Osteoblast (primary cell): ENCODE measurements at regions not wholly inside any gene's neighbourhood (a gene's known extent, or its start where the extent isn't known, plus 50 kb on each side); places are given as distances from the start of the nearest gene placed in this dataset.
A peak's percentile ranks its signal among the peaks of the same experiment; 100 is the strongest.

Experiments
- DNase-seq: peaks from one replicate; pipeline ENCODE4 v3.0.0; 2011; ENCODE audit warnings: low spot score, mixed read lengths; ENCODE audit not compliant: insufficient read length; ENCODE audit errors: missing footprints
- H2AFZ ChIP-seq: 2 replicates; pipeline ENCODE4 v1.6.0; 2011; ENCODE audit warnings: mild to moderate bottlenecking, low read length
- H3K27ac ChIP-seq: 2 replicates; pipeline ENCODE4 v1.5.1; 2011; ENCODE audit warnings: mild to moderate bottlenecking, low read depth, low read length, moderate library complexity
- H3K27me3 ChIP-seq: 2 replicates; pipeline ENCODE4 v1.6.0; 2012; ENCODE audit warnings: mild to moderate bottlenecking, control low read depth, inconsistent platforms, low read length, moderate library complexity; ENCODE audit not compliant: insufficient read depth
- H3K36me3 ChIP-seq: 2 replicates; pipeline ENCODE4 v1.5.1; 2011; ENCODE audit warnings: mild to moderate bottlenecking, low read length, control low read depth, moderate library complexity; ENCODE audit not compliant: insufficient read depth
- H3K4me1 ChIP-seq: 2 replicates; pipeline ENCODE4 v1.5.1; 2011; ENCODE audit warnings: mild to moderate bottlenecking, low read length, control low read depth, moderate library complexity; ENCODE audit not compliant: insufficient read depth
- H3K4me2 ChIP-seq: 2 replicates; pipeline ENCODE4 v1.6.0; 2011; ENCODE audit warnings: mild to moderate bottlenecking, low read length; ENCODE audit not compliant: insufficient read depth
- H3K4me3 ChIP-seq: fragments of 200-600 bp; sonication (generic); 3 replicates; pipeline ENCODE4 v1.5.1; 2012; ENCODE audit warnings: mild to moderate bottlenecking, low read length, inconsistent platforms; ENCODE audit not compliant: insufficient read depth
- H3K79me2 ChIP-seq: 2 replicates; pipeline ENCODE4 v1.6.0; 2012; ENCODE audit warnings: mild to moderate bottlenecking, low read length, control low read depth, inconsistent platforms; ENCODE audit not compliant: insufficient read depth
- H3K9me3 ChIP-seq: 2 replicates; pipeline ENCODE4 v1.5.1; 2011; ENCODE audit warnings: low read depth, low read length, control low read depth
- H4K20me1 ChIP-seq: 2 replicates; pipeline ENCODE4 v1.6.0; 2012; ENCODE audit warnings: mild to moderate bottlenecking, low read length, control low read depth; ENCODE audit not compliant: insufficient read depth
- TF ChIP-seq, protein P1 (sequence below): IDR thresholded peaks from 2 replicates; pipeline ENCODE4 v1.5.1; 2011; ENCODE audit warnings: mild to moderate bottlenecking, low read depth, low read length, moderate library complexity; ENCODE audit errors: extremely low read depth

DNA sequence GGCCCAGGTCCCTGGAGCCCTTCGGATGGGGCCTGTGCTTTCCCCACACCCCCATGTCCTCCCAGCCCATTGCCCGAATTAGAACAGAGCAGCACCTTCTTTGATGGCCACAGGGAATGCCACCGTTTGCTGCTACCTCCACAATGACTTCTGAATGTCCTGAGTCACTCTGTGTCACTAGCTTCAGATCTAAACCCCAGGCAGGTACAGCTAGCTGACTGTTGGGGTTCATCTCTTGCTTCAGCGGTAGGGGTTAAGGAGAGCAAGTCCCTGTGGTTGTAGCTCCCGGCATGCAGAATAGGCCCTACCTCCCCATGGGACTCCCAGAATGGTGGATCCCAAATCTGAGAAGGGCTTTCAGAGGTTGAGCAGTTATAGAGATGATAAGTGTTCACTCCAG lies 291.1 kb upstream of the POU3F1 start:
- H4K20me1 ChIP-seq = no peaks in the 10 kb centered on the region

GRCh38 chr1:38336961-38337360 lies 290.4 kb upstream of the POU3F1 start:
- Histone ChIP-seq H4K20me1 (no peaks in the 10 kb centered on the region), H3K36me3 (no peaks in the 10 kb centered on the region), H3K4me3 (no peak overlapping the region), H3K4me1 (no peaks in the 10 kb centered on the region), H3K79me2 (no peaks in the 10 kb centered on the region), H3K27me3 (no peaks in the 10 kb centered on the region), H3K9me3 (no peaks in the 10 kb centered on the region), H2AFZ (no peak overlapping the region), H3K4me2 (no peak overlapping the region), H3K27ac (no peak overlapping the region)
- no peak for DNase-seq
- TF ChIP-seq, protein P1, sequence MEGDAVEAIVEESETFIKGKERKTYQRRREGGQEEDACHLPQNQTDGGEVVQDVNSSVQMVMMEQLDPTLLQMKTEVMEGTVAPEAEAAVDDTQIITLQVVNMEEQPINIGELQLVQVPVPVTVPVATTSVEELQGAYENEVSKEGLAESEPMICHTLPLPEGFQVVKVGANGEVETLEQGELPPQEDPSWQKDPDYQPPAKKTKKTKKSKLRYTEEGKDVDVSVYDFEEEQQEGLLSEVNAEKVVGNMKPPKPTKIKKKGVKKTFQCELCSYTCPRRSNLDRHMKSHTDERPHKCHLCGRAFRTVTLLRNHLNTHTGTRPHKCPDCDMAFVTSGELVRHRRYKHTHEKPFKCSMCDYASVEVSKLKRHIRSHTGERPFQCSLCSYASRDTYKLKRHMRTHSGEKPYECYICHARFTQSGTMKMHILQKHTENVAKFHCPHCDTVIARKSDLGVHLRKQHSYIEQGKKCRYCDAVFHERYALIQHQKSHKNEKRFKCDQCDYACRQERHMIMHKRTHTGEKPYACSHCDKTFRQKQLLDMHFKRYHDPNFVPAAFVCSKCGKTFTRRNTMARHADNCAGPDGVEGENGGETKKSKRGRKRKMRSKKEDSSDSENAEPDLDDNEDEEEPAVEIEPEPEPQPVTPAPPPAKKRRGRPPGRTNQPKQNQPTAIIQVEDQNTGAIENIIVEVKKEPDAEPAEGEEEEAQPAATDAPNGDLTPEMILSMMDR = no peak

More for the DNA sequence above, 291.1 kb upstream of the POU3F1 start:
- Histone ChIP-seq H3K9me3 (no peaks in the 10 kb centered on the region), H3K79me2 (no peaks in the 10 kb centered on the region), H3K27ac (no peak overlapping the region), H3K4me2 (no peak overlapping the region), H3K27me3 (no peaks in the 10 kb centered on the region), H3K36me3 (no peaks in the 10 kb centered on the region), H3K4me3 (no peak overlapping the region), H2AFZ (no peak overlapping the region), H3K4me1 (no peaks in the 10 kb centered on the region)
- peak; percentile 61 for DNase-seq
- TF ChIP-seq, protein P1 = no peak

GRCh38 chr1:38336301-38336923 lies 289.8 kb upstream of the POU3F1 start:
- H3K36me3 ChIP-seq = no peaks in the 10 kb centered on the region
- no peak overlapping the region for H2AFZ ChIP-seq
- DNase-seq = no peak
- TF ChIP-seq, protein P1 = no peak
- no peak overlapping the region for H3K4me3 ChIP-seq
- no peaks in the 10 kb centered on the region for H3K79me2 ChIP-seq
- H3K27me3 ChIP-seq = no peaks in the 10 kb centered on the region
- no peaks in the 10 kb centered on the region for H4K20me1 ChIP-seq
- H3K9me3 ChIP-seq = no peaks in the 10 kb centered on the region
- no peak overlapping the region for H3K27ac ChIP-seq
- H3K4me2 ChIP-seq = no peak overlapping the region
- no peaks in the 10 kb centered on the region for H3K4me1 ChIP-seq

DNA sequence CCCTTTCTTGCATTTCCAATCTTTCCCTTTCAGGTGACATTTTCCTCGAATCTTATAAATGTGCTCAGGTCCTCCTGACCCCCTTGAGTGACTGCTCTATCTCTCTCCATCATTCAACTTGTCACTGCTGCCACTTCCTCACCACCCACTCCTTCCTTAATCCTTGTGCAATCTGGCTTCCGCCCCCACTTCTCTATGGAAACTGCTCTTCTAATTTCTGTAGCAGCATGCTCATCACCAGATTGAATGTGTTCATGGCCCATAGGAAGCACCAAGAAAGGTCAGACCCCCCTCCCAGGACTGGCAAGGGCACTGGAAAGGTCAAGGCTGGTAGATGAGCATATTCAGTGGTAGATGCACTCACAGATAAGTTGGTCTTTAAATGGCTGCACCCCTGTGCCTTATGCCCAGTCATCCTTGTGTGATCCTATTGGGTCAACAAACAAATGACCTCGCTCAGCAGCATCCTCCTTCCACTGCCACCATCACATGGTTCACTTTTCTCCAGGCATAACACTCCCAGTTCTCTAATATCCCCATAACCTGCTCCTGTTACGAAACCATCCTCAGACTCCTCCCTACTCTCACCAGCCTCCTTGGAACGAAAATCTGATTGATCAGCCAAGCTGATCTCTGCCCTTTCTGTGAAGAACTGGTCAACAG lies 288.5 kb upstream of the POU3F1 start:
- H3K4me1 ChIP-seq = no peaks in the 10 kb centered on the region
- H4K20me1 ChIP-seq = no peaks in the 10 kb centered on the region
- no peak for DNase-seq
- H3K79me2 ChIP-seq = no peaks in the 10 kb centered on the region
- H3K27me3 ChIP-seq = no peaks in the 10 kb centered on the region
- H3K4me3 ChIP-seq = no peak overlapping the region
- H3K4me2 ChIP-seq = no peak overlapping the region
- H3K36me3 ChIP-seq = no peaks in the 10 kb centered on the region
- no peak overlapping the region for H3K27ac ChIP-seq
- H3K9me3 ChIP-seq = no peaks in the 10 kb centered on the region
- no peak overlapping the region for H2AFZ ChIP-seq
- TF ChIP-seq, protein P1 = no peak
